GM21528 (cell line): ENCODE measurements at regions not wholly inside any gene's neighbourhood (a gene's known extent, or its start where the extent isn't known, plus 50 kb on each side); places are given as distances from the start of the nearest gene placed in this dataset.
"Not testable (repeated sequence)": the region's sequence is repeated elsewhere in the genome, so short reads cannot be mapped to it uniquely, and the experiment has no call there.

Source experiments
- ATAC-seq: cut with Tn5 transposase; IDR thresholded peaks from one replicate; pipeline ENCODE4 v1.9.1; 2021; ENCODE audit warnings: mild to moderate bottlenecking, moderate library complexity; ENCODE audit not compliant: unreplicated experiment, low FRiP score

DNA sequence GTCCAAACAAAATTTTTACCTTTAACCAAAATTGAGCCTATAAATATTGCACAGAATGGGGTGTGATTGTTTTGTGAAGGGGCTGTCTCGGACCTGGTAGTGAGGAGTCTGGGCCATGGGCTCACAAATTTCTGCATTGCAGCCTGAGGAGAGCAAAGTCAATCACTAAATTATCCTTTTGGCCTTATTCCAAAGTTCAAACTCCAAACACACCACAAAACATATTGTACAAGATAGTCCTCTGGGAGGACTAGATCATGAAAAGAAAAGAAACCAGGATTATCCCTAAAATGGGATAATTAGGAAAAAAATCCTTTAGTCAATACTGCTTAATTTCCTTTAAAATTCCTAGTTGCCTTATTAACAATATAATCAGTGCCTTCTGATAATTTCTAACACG is 115.5 kb downstream of the BUB3 start:
- no peak for ATAC-seq

DNA sequence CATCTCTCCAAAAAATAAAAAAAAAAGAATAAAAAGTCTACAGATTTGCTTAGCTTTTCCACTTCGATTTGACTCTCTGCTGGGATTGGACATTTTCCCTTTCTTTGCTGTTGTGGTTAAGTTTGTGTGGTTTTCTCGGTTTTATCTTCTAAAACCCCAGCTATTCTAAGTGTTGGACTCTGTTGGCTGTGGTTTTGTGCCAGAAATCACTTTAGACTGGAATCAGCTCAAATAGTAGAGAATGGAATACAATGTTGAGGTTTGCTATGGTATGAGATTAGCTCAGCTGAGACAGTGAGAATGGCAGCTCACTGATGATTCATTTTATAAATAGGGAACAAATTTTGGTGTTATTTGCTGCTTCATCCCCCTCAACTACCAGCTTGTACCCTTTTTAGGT is 116.0 kb downstream of the BUB3 start:
- no peak for ATAC-seq

GRCh38 chr10:123270806-123271205 is 116.6 kb downstream of the BUB3 start:
- ATAC-seq, result no peak

DNA sequence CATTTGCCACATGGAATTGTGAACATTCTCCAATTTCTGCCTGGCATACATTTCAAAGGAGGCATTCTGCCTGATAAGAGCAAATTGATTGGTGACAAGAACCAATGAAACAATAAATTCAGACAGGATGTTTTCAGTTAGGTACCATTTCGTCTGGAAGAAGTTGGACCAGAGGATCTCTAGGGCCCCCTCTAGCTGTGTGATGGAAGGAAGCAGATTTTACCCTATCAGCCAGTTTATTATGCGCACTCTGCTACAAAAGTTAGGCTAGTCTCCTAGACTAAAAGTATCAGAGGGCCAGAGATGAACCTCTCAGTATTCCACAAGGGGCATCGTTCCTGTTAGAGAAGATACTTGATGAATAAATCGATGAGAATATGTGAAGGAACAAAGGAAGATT is 118.0 kb downstream of the BUB3 start:
- no peak for ATAC-seq

DNA sequence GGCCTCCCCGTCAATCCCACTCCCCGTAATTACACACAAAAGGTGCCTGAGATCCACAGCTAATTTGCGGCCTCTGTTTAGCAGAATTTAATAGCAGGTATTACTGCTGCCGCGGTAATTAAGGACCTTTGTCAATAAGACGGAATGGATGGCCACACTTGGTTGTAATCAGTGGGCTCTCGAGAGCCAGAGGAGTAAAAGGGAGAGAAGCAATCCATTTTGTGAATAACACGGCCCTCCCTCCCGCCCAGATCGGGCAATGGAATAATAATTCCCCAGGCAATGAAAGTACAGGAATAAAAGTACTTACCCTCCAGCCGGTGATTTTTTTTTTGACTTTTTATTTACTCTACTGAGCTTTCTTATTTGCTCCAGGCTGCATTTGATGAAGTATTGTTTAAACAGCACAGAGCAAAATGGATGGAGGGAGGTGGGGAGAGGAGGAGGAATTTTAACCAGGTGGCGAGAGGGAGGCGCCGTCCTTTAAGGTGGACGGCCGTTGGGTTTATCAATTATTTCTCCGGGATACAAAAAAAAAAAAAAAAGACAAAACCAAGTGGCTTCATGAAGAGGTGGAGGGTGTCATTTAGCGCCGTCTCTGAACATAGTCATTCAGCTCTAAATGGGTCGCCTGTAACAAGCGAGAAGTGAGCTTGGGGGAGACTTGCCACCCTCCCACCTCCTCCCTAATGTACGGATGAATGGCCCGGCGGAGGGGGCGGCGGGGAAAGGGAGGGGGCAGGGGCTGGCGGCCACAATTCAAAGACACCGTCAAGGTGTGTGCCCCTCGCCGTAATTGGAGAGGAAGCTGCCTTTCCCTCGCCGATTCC is 120.3 kb downstream of the BUB3 start:
- no peak for ATAC-seq

DNA sequence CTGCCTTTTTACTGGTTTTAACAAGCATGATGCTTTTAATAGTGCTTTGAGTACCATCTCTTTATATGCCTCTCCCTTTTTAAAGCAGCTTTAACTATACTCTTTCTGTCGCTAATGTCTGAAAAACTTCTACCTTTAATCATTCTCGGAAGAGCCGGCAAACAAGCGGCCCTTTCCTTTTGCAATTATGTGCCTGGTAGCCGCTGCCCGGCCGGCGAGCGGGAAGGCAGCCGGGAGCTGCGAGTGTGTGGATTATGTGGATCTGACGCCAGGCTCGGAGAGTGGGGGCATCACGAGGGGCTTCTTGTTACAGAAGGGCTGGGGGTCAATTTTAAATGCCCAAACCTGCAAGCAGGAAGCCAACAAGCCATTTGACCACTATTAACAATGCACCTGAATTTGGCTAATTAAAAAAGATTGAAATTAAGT is 120.9 kb downstream of the BUB3 start:
- no peak for ATAC-seq

DNA sequence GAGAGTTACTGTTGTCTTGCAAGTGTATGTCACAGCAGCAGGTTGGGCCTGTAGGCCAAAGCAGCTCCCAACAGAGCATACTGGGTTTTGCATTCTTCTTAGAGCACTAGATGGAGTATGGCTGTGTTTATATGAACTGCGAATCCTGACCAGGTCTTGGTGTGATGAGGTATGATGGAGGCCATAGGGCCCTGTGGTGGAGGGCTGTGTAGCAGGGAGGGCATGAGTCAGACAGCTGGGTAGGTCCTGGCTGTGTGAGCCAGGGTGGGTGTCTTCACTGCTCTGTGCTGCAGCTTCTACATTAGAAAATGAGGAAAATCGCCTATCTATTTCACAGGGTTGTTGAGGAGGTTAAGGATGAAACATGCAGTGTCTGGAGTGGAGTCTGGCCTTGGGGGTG is 124.2 kb downstream of the BUB3 start:
- ATAC-seq, result no peak

DNA sequence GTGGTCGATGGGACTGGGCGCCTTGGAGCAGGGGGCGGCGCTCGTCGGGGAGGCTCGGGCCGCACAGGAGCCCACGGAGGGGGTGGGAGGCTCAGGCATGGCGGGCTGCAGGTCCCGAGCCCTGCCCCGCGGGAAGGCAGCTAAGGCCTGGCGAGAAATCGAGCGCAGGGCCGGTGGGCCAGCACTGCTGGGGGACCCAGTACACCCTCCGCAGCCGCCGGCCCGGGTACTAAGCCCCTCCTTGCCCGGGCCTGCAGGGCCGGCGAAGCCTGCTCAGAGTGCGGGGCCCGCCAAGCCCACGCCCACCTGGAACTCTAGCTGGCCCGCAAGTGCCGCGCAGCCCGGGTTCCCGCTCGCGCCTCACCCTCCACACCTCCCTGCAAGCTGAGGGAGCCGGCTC is 129.2 kb downstream of the BUB3 start:
- not testable (repeated sequence) for ATAC-seq

GRCh38 chr10:123284022-123284421 is 129.8 kb downstream of the BUB3 start:
- no peak for ATAC-seq

- no peak for ATAC-seq
Observed at GRCh38 chr10:123287594-123288247, 133.5 kb downstream of the BUB3 start.

DNA sequence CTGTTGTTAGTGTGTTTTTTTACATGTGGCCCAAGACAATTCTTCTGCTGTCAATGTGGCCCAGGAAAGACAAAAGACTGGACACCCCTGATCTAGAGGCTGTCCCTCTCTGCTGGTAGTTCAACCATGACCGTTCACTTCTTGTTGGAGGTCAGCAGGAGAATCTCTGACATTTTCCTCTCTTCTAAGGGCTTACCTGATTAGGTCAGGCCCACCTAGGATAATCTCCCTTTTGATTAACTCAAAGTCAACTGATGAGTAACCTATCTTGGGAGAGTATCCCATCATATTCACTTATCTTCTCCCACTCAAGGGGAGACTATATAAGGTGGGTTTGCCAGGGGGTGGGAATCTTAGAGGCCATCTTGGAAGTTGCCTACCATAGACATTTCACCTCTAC is 135.2 kb downstream of the BUB3 start:
- ATAC-seq, result no peak

DNA sequence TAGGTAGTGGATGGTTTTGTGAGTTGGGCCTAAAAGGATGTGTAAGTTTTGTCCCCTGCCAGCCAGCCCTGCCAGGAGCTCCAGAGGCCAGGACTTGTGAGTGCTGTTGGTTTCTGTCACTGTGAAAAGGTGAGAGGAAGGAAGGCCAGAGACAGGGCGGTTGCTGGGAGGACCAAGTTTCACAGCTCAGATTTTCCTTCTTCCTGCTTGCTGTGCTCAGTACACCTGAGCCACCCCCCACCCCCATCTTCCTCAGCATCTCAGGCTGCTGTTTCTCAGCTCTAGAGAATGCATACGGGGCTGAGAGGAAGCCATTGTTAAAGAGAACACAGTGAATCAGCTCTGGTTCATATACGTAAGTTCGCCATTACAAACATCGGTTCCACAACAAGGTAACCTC is 139.9 kb downstream of the BUB3 start:
- ATAC-seq, result no peak

- ATAC-seq, result no peak
Observed at GRCh38 chr10:123294886-123295285, 140.7 kb downstream of the BUB3 start.

- no peak for ATAC-seq
Observed at GRCh38 chr10:123295644-123296043, 141.4 kb downstream of the BUB3 start.

DNA sequence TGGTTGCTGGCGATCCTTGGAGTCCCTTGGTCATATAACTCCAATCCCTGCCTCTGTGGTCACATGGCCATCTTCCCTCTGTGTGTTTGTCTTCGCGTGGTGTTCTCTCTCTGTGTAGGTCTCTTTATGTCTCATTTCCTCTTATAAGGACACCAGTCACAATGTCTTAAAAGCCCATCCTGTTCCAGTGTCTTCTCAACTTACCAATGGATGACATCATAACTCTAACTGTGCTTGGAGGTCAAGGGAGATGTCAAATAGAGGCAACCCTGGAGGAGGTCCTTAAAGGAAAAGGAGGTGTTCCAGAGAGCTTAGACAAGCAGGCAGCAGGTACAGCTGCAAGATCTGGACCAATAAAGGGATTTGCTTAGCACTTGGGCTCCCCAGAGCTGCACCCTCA is 143.0 kb downstream of the BUB3 start:
- no peak for ATAC-seq

DNA sequence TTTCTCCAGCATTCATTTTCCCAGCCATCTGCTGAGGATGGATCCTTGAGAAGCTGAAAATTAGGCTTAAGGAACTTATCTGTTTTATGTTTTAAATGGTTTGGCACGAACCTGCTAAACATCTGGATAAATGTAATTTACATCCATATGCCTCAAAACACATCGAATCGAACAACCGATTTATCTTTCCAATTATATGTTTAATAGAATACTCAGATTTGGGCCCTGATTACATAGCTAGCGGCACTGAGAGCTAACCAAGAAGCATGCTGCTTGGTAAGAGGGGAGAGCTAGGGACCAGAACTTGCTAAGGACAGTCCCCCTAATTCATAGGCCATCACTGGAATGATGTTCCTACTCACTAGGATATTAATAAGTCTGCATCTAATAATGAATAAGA is 144.4 kb downstream of the BUB3 start:
- no peak for ATAC-seq

DNA sequence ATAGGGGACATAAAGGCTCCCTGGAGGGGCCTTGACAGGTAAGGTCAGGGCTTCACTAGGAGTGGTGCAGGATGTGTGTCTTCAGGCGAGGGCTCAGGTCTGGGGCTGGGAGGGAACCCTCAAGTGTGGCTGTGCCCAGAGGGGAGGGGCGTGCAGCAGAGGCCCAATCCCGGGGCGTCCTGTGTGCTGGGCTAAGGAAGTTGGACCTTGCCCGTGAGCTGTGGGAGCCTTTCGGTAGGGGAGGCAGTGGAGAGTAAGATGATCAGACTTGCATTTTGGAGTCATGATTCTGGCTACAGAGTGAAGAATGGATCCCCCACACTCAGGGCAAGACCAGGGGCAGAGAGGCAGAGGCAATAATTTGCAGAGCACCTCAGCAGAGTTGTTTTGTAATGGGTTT is 145.4 kb downstream of the BUB3 start:
- no peak for ATAC-seq

GRCh38 chr10:123301077-123301857 is 147.1 kb downstream of the BUB3 start:
- ATAC-seq, result no peak

DNA sequence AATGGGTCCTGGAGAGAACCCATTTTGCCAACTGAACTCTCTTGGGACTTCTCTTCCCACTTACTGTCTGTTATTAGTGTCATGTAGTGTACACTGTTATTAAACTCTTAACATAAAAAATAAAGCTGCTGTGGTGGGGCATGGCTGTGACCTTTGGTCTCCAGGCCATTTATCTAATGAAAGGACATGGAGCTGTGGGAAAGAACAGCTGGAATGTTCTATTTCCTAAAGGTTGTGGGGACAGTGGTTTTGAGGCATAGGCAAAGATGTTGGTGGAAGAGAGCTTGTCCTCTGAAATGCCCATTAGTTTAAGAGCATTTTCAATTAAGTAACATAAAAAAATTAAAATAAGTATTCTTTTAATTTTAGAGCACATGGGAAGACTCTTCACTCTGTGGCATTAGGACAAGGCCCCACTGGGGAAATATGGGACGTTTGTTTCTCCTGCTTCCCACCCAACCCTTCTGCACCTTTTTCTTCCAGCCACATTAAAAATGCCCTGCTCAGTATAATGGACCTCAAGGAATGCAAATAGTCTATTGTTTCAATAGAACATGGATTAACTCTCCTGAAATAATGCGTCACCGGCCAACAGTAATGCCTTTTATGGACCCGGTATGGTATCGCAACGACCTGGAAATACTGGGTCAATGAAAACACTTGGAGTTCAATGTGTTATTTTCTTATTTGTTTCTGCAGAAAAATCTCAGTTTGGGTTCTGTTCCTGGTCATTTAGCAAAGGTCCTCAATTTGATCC is 149.6 kb downstream of the BUB3 start:
- no peak for ATAC-seq

GRCh38 chr10:123305671-123306070 is 151.5 kb downstream of the BUB3 start:
- no peak for ATAC-seq

DNA sequence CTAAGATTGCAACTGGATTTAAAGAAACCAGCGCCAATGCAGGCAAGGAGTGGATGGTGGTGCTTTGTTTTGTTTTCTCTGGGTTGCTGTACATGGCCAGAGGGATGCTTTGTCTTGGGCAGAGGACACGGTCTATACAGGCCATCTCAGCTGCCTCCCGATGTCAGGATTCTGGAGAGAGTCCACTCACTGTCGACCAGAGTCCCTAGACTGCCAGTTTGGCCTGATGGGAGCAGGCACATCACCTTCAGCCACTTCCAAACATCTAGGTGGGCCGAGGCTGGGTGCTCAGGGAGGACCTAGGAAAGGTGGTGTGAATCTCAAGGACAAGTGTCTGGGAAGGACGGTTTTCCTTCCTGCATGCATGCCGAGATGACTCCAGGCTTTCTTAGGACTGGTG is 152.1 kb downstream of the BUB3 start:
- ATAC-seq, result no peak
